ENCODE measurements at regions not wholly inside any gene's neighbourhood (a gene's known extent, or its start where the extent isn't known, plus 50 kb on each side); places are given as distances from the start of the nearest gene placed in this dataset.

DNA sequence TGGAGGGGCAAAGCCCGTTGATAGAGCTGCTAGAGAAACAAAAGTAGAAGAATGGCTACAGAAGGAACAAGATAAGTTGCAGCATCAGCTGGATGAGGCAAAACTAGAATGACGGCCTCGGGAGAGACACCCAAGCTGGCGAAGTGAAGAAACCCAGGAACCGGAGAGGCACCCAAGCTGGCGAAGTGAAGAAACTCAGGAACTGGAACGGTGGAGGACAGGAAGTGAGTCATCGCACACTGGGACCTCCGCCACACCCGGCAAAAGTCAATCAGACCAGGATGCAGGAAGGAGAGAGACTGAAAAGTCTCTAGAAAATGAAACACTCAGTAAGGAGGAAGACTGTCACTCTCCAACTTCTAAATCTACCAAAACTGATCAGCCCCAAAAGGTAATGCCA lies 133.0 kb upstream of the NEBL start:
- TF ChIP-seq, protein P1, sequence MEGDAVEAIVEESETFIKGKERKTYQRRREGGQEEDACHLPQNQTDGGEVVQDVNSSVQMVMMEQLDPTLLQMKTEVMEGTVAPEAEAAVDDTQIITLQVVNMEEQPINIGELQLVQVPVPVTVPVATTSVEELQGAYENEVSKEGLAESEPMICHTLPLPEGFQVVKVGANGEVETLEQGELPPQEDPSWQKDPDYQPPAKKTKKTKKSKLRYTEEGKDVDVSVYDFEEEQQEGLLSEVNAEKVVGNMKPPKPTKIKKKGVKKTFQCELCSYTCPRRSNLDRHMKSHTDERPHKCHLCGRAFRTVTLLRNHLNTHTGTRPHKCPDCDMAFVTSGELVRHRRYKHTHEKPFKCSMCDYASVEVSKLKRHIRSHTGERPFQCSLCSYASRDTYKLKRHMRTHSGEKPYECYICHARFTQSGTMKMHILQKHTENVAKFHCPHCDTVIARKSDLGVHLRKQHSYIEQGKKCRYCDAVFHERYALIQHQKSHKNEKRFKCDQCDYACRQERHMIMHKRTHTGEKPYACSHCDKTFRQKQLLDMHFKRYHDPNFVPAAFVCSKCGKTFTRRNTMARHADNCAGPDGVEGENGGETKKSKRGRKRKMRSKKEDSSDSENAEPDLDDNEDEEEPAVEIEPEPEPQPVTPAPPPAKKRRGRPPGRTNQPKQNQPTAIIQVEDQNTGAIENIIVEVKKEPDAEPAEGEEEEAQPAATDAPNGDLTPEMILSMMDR (IDR thresholded peaks at IDR 0.05; ENCODE audit: low read depth, low read length), result no peak
- TF ChIP-seq EZH2phosphoT487 (IDR thresholded peaks at IDR 0.05; ENCODE audit: low read depth), result no peak

Measured in OCI-LY3 (cell line).